NCI-H128 (cell line): ENCODE measurements at regions not wholly inside any gene's neighbourhood (a gene's known extent, or its start where the extent isn't known, plus 50 kb on each side); places are given as distances from the start of the nearest gene placed in this dataset.

Source experiments
- DNase-seq: peaks from one replicate; lab custom pipeline; 2025; ENCODE audit not compliant: unreplicated experiment; lab: John Stamatoyannopoulos, UW

- DNase-seq: no peak
Observed at GRCh38 chr10:94183666-94184264, 179.0 kb downstream of the NOC3L start.

DNA sequence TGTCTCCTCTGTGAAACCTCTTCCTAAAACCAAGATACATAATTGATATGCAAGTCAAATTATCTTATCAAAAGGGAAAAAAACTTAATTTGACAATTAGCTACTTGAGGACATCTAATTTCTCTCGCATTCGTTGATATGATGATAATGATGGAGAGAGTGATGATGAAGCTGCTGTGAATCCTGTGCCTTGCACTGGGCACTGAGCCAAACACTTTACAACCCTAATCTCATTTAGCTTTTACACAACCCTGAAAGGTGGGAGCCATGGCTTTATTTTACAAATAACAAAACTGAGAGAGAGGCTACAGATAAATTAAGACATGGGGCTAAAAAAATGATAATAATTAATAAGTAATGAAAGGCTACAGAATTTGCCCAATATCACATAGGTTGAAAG is 176.0 kb downstream of the NOC3L start:
- DNase-seq: no peak

GRCh38 chr10:94192333-94192732 is 170.4 kb downstream of the NOC3L start:
- DNase-seq: no peak

- DNase-seq: no peak
Observed at GRCh38 chr10:94192974-94193373, 169.8 kb downstream of the NOC3L start.

- DNase-seq: no peak
Observed at GRCh38 chr10:94193466-94193924, 169.2 kb downstream of the NOC3L start.

GRCh38 chr10:94194256-94194655 is 168.5 kb downstream of the NOC3L start:
- DNase-seq: no peak

GRCh38 chr10:94197241-94197640 is 165.5 kb downstream of the NOC3L start:
- no peak for DNase-seq

DNA sequence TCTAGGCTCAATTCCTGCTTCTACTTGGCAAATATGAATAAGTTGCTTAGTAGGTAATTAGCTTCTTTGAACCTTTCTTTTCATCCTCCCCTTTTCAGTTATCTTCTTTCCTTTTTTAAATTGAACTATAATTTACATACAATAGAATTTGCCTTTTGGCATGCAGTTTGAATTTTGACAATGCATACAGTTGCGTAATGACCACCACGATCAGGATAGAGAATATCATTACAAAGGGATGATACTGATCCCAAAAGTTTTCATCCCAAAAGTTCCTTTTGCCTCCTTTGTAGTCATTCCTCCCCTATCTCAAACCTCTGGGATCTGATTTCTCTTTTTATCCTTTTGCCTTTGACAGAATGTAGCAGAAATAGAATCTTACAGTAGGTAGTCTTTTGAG is 164.4 kb downstream of the NOC3L start:
- no peak for DNase-seq

- no peak for DNase-seq
Observed at GRCh38 chr10:94199565-94199964, 163.2 kb downstream of the NOC3L start.

GRCh38 chr10:94200146-94200837 is 162.4 kb downstream of the NOC3L start:
- no peak for DNase-seq

- DNase-seq: no peak
Observed at GRCh38 chr10:94205396-94205831, 157.3 kb downstream of the NOC3L start.

DNA sequence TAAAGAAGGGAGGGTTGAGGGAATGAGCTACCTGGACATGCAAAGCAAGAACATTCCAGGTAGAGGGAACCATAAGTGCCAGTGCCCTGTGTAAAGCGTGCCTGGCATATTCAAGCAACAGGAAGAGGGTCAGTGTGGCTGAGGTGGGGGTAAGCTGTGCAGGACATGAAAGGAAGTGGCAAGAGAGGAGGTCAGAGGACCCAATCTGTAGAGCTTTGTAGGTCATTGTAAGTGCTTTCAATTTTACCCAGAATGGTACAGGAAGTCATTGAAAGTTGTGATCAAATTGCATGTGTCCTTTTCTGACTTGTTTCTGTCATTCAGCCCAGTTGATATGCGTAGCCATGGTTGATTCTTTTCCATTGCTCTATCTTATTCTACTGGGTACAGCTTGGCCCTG is 156.6 kb downstream of the NOC3L start:
- no peak for DNase-seq

DNA sequence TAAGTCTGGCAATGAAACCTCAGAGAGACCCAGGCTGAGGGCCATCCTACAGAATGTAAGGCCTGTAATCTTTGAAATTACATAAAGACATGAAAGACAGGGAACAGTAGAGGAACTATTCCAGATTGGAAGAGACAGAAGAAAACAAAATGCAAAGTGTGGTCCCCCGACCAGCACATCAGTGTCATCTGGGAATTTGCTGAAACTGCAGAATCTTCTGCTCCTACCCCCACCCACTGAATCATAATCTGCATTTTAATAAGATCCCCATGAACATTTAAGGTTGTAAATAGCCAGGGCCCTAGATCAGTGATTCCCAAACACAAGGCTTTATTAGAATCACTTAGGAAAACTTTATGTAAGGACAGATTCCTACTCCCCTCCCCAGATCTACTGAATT is 154.4 kb downstream of the NOC3L start:
- DNase-seq: no peak

DNA sequence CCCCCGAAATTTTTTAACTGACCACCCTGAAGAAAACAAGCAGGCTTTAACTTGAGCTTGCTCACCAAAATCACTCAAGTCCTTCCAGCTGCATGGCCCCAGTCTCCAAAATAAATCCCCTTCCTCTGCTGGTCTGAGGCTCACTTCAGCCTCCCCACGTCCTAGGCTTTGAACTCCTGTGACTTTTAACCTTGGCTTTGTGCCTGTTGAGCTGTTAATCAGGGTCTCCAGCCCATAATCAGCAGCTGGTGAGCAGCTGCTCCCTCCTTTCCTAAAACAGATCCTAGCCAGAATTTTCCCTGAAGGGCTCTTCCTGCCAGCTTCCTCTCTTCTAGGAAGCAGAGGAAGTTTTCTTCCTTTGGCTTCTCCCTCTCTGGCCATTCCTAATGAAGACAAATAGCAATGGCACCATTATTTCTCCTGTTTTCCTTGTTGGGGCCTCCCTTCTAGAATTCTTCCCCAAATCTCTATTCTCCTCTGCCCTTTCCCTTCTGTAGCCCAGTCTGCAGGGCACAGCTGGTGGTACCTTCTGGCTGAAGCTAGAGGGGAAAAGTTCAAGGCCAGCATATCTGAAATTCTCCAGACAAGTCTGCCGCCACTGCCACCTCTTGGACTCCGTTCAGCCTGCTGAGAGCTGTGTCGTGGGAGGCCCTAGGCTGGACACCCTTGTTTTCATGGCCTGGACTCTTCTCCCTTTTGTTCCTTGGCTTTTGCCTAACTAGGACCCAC is 152.1 kb downstream of the NOC3L start:
- no peak for DNase-seq

GRCh38 chr10:94211169-94211510 is 151.6 kb downstream of the NOC3L start:
- no peak for DNase-seq

- DNase-seq: no peak
Observed at GRCh38 chr10:94213001-94213530, 149.7 kb downstream of the NOC3L start.

- DNase-seq: no peak
Observed at GRCh38 chr10:94213980-94214379, 148.8 kb downstream of the NOC3L start.

- DNase-seq: no peak
Observed at GRCh38 chr10:94214481-94214893, 148.3 kb downstream of the NOC3L start.

DNA sequence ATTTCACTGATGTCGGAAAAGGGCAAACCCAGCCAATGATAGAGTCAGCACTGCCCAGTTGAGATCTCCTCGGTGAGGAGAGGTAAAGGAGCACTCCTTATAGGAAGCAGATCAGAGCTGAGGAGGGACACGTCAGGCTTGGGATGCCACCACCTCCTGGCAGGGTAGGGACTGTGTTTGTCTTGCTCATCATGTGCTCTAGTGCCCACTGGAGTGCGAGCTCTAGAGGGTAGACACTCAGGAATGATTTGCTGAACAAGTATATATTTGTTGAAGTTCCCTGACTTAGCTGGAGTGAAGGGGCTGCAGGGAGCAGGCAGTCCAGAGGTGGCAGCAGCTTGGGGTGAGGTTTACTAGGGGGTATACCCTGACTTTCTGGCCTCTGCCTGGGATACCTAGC is 146.5 kb downstream of the NOC3L start:
- DNase-seq: no peak

DNA sequence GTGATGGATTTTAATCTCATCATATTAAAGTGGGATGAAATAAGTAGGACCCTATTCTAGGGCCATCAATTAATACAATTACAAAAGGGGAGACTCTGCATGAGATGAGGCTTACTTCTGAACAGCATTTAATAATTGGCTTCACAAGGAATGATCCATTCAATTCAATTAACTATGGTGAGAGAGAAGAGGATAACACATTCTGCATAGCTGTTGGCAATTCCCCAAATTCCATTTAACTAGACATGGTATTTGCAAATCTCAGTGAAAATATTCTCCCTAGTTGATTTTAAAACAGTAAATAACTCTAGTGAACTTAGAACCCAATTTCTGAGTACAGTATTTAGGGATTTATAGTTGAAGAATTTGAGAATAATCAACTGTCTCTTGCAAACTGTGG is 145.3 kb downstream of the NOC3L start:
- DNase-seq: no peak

GRCh38 chr10:94218493-94219183 is 144.1 kb downstream of the NOC3L start:
- no peak for DNase-seq
